Panc1 (cell line): ENCODE measurements at regions not wholly inside any gene's neighbourhood (a gene's known extent, or its start where the extent isn't known, plus 50 kb on each side); places are given as distances from the start of the nearest gene placed in this dataset.

ENCODE experiments used
- ATAC-seq: fragments of 200-7000 bp; cut with Tn5 transposase; 2 replicates; pipeline ENCODE4 v1.9.1; 2020; ENCODE audit warnings: mild to moderate bottlenecking, moderate library complexity
- BruUV-seq: library from RNA; stranded (reverse); fragments of 400-500 nt; replicated peaks from 2 replicates; lab custom pipeline; 2021; lab: Mats Ljungman, UMichigan
- CTCF ChIA-PET: fragments of 300-600 bp; sonication (Branson Sonifier 250); formaldehyde crosslinking; loops from one replicate; lab custom pipeline; 2022; ENCODE audit warnings: antibody characterized with exemption; lab: Charles Lee
- POLR2A ChIA-PET: fragments of 300-600 bp; sonication (Branson Sonifier 250); formaldehyde crosslinking; loops from one replicate; lab custom pipeline; 2022; ENCODE audit warnings: antibody characterized with exemption; lab: Charles Lee
- DNase-seq: peaks from one replicate; pipeline ENCODE4 v3.0.0-alpha.2; 2010; ENCODE audit warnings: low read depth, low spot score
- H3K27ac ChIP-seq: 2 replicates; pipeline ENCODE4 v1.5.1; 2011; ENCODE audit warnings: mild to moderate bottlenecking, low read length, inconsistent platforms
- H3K27me3 ChIP-seq: fragments of 200-500 bp; sonication (Bioruptor generic); 2 replicates; pipeline ENCODE4 v1.6.0; 2014; ENCODE audit warnings: low read length, inconsistent platforms; ENCODE audit not compliant: control insufficient read depth, insufficient read depth
- H3K36me3 ChIP-seq: fragments of 200-500 bp; sonication (Bioruptor generic); 2 replicates; pipeline ENCODE4 v1.5.1; 2014; ENCODE audit warnings: inconsistent platforms, mild to moderate bottlenecking, low read length, moderate library complexity; ENCODE audit not compliant: control insufficient read depth, insufficient read depth
- H3K4me1 ChIP-seq: 2 replicates; pipeline ENCODE4 v1.5.1; 2011; ENCODE audit warnings: inconsistent platforms, mild to moderate bottlenecking, low read length, moderate library complexity; ENCODE audit not compliant: control insufficient read depth, insufficient read depth
- H3K4me3 ChIP-seq, 2 experiments: 2 replicates each; pipeline ENCODE4 v1.5.1; 2011 to 2012; ENCODE audit warnings: low read depth in 2 of 2, low read length in 2 of 2, mild to moderate bottlenecking in 2 of 2, inconsistent platforms in 1 of 2, moderate library complexity in 1 of 2
- H3K9me3 ChIP-seq: fragments of 200-500 bp; sonication (Bioruptor generic); 2 replicates; pipeline ENCODE4 v1.5.1; 2014; ENCODE audit warnings: low read depth, mild to moderate bottlenecking, inconsistent platforms, low read length, moderate library complexity; ENCODE audit not compliant: control insufficient read depth, insufficient read depth
- POLR2AphosphoS5 ChIP-seq: IDR thresholded peaks from 2 replicates; pipeline ENCODE4 v1.6.1; 2012; ENCODE audit warnings: mild to moderate bottlenecking, low read depth, low read length, moderate library complexity
- SIN3A ChIP-seq: IDR thresholded peaks from 2 replicates; pipeline ENCODE4 v1.6.1; 2012; ENCODE audit warnings: low read depth, mild to moderate bottlenecking, low read length, moderate library complexity, borderline replicate concordance; ENCODE audit not compliant: insufficient read depth
- TCF7L2 ChIP-seq: IDR thresholded peaks from 2 replicates; pipeline ENCODE4 v1.6.1; 2011; ENCODE audit warnings: mild to moderate bottlenecking, low read depth, low read length, inconsistent platforms
- in situ Hi-C: cut with HindIII; loops from 2 replicates; pipeline ENCODE4 v1.10.0; 2016; ENCODE audit warnings: low sequenced_read_pairs, low pct_unique_long_range_greater_than_20kb
- intact Hi-C: fragments of 100-400 bp; cut with micrococcal nuclease; formaldehyde crosslinking; loops from one replicate; pipeline ENCODE4 v1.10.0; 2022; ENCODE audit not compliant: unreplicated experiment
- TF ChIP-seq, protein P1 (sequence below): fragments of 450-650 bp; IDR thresholded peaks from 2 replicates; pipeline ENCODE4 v1.5.1; 2017; ENCODE audit warnings: mild to moderate bottlenecking
- TF ChIP-seq, protein P2 (sequence below), 2 experiments: IDR thresholded peaks; 2 replicates each; pipeline ENCODE4 v1.6.1; 2011 to 2012; ENCODE audit warnings: low read depth in 2 of 2, control low read depth in 1 of 2, low read length in 1 of 2, mild to moderate bottlenecking in 1 of 2, moderate library complexity in 1 of 2; ENCODE audit not compliant: insufficient read depth in 1 of 2

DNA sequence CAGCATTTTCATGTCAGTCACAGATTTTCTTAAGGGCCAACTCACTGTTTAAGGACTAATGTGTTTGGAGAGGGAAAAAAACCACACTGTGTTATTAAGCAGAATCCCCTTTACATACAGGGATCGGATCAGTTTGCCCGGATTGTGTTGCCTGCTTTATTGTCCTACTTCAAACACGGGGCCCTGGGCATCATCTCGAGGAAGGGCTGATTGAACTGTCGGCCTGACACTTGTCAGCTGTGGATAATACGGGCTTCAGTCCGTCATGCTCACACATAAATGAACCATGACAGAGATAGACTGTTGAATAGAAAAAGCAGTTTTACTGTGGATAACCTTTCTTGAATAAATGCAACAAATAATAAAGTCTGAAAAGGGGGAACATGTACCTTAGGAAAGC, 325.0 kb downstream of the ZSWIM6 start:
- H3K4me1 ChIP-seq: no peaks in the 10 kb centered on the region
- peaks cover 7% of the 10 kb centered on the region; the same call in 1 of the 2 replicates for H3K27me3 ChIP-seq
- in situ Hi-C loops: no loop called here
- ATAC-seq (no peak), DNase-seq (no peak)
- H3K9me3 ChIP-seq: no peaks in the 10 kb centered on the region
- H3K36me3 ChIP-seq: no peaks in the 10 kb centered on the region
- intact Hi-C loops: loop anchor here (5.0 to 10.0 kb wide), 3 partner anchors 320 to 600 kb away; partner anchors contain the start of gene SMIM15
- no peak for TF ChIP-seq SIN3A
- TF ChIP-seq, protein P1, sequence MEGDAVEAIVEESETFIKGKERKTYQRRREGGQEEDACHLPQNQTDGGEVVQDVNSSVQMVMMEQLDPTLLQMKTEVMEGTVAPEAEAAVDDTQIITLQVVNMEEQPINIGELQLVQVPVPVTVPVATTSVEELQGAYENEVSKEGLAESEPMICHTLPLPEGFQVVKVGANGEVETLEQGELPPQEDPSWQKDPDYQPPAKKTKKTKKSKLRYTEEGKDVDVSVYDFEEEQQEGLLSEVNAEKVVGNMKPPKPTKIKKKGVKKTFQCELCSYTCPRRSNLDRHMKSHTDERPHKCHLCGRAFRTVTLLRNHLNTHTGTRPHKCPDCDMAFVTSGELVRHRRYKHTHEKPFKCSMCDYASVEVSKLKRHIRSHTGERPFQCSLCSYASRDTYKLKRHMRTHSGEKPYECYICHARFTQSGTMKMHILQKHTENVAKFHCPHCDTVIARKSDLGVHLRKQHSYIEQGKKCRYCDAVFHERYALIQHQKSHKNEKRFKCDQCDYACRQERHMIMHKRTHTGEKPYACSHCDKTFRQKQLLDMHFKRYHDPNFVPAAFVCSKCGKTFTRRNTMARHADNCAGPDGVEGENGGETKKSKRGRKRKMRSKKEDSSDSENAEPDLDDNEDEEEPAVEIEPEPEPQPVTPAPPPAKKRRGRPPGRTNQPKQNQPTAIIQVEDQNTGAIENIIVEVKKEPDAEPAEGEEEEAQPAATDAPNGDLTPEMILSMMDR: no peak
- TF ChIP-seq, protein P2, sequence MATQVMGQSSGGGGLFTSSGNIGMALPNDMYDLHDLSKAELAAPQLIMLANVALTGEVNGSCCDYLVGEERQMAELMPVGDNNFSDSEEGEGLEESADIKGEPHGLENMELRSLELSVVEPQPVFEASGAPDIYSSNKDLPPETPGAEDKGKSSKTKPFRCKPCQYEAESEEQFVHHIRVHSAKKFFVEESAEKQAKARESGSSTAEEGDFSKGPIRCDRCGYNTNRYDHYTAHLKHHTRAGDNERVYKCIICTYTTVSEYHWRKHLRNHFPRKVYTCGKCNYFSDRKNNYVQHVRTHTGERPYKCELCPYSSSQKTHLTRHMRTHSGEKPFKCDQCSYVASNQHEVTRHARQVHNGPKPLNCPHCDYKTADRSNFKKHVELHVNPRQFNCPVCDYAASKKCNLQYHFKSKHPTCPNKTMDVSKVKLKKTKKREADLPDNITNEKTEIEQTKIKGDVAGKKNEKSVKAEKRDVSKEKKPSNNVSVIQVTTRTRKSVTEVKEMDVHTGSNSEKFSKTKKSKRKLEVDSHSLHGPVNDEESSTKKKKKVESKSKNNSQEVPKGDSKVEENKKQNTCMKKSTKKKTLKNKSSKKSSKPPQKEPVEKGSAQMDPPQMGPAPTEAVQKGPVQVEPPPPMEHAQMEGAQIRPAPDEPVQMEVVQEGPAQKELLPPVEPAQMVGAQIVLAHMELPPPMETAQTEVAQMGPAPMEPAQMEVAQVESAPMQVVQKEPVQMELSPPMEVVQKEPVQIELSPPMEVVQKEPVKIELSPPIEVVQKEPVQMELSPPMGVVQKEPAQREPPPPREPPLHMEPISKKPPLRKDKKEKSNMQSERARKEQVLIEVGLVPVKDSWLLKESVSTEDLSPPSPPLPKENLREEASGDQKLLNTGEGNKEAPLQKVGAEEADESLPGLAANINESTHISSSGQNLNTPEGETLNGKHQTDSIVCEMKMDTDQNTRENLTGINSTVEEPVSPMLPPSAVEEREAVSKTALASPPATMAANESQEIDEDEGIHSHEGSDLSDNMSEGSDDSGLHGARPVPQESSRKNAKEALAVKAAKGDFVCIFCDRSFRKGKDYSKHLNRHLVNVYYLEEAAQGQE (IDR thresholded peaks at IDR 0.05; ENCODE audit: insufficient read depth in 1 of 2, low read depth in 2 of 2, low read length in 1 of 2): no peak
- TF ChIP-seq POLR2AphosphoS5: no peak
- no peak for TF ChIP-seq TCF7L2
- POLR2A ChIA-PET: no interaction called here
- H3K27ac ChIP-seq: no peak overlapping the region
- no peak overlapping the region for H3K4me3 ChIP-seq
- CTCF ChIA-PET: interaction anchor here (1.1 kb wide), 1 partner anchor 601 kb away, joined by 3 read pairs; no protein-coding TSS in a partner anchor
- BruUV-seq: no TSS peak

DNA sequence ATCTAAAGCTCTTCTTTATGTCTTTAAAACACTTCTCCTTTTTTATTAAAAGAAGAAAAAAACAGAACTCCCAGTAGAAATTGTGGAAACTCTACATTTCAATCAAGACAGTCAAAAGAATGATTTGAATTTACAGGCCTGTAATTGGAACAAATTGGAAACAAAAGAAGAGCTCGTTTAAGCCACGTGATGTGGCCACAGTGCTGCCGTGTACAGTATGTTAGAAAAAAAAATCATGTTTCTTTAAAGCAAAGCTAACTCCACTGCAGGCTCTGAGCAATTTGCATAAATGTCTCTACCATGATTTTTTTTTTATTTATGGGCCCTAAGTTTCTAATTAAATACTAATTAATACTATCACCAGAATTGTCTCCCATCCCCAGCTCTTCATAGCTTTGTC, 325.6 kb downstream of the ZSWIM6 start:
- intact Hi-C loops: loop anchor here (5.0 to 10.0 kb wide), 3 partner anchors 320 to 600 kb away; partner anchors contain the start of gene SMIM15
- ATAC-seq (no peak), DNase-seq (no peak)
- no peaks in the 10 kb centered on the region for H3K4me1 ChIP-seq
- TF ChIP-seq, protein P2 (IDR thresholded peaks at IDR 0.05; ENCODE audit: insufficient read depth in 1 of 2, low read depth in 2 of 2, low read length in 1 of 2): no peak
- no peak for TF ChIP-seq TCF7L2
- no peak for TF ChIP-seq SIN3A
- no peak for TF ChIP-seq POLR2AphosphoS5
- TF ChIP-seq, protein P1: no peak
- no peak overlapping the region for H3K4me3 ChIP-seq
- peaks cover 7% of the 10 kb centered on the region; the same call in 1 of the 2 replicates for H3K27me3 ChIP-seq
- ChIA-PET POLR2A (no interaction called here), CTCF (interaction anchor here (1.1 kb wide), 1 partner anchor 602 kb away, joined by 3 read pairs; no protein-coding TSS in a partner anchor)
- in situ Hi-C loops: no loop called here
- no peak overlapping the region for H3K27ac ChIP-seq
- no peaks in the 10 kb centered on the region for H3K36me3 ChIP-seq
- no TSS peak for BruUV-seq
- no peaks in the 10 kb centered on the region for H3K9me3 ChIP-seq
